GM21737 (cell line): ENCODE measurements at regions not wholly inside any gene's neighbourhood (a gene's known extent, or its start where the extent isn't known, plus 50 kb on each side); places are given as distances from the start of the nearest gene placed in this dataset.
"Not testable (repeated sequence)": the region's sequence is repeated elsewhere in the genome, so short reads cannot be mapped to it uniquely, and the experiment has no call there.

ENCODE experiments used
- ATAC-seq: cut with Tn5 transposase; IDR thresholded peaks from one replicate; pipeline ENCODE4 v1.9.1; 2021; ENCODE audit warnings: mild to moderate bottlenecking, moderate library complexity; ENCODE audit not compliant: unreplicated experiment

GRCh38 chr5:143543358-143544255, 140.1 kb upstream of the NR3C1 start:
- ATAC-seq: no peak

GRCh38 chr5:143542798-143543144, 139.3 kb upstream of the NR3C1 start:
- ATAC-seq: no peak

- ATAC-seq: no peak
Measured at GRCh38 chr5:143541943-143542797, 138.7 kb upstream of the NR3C1 start.

GRCh38 chr5:143539742-143540141, 136.3 kb upstream of the NR3C1 start:
- no peak for ATAC-seq

- no peak for ATAC-seq
Measured at GRCh38 chr5:143537056-143537455, 133.6 kb upstream of the NR3C1 start.

GRCh38 chr5:143536364-143536763, 132.9 kb upstream of the NR3C1 start:
- no peak for ATAC-seq

GRCh38 chr5:143534761-143535154, 131.3 kb upstream of the NR3C1 start:
- ATAC-seq: no peak

GRCh38 chr5:143533978-143534760, 130.7 kb upstream of the NR3C1 start:
- ATAC-seq: no peak

- no peak for ATAC-seq
Measured at GRCh38 chr5:143533475-143533874, 130.0 kb upstream of the NR3C1 start.

GRCh38 chr5:143527808-143528207, 124.3 kb upstream of the NR3C1 start:
- no peak for ATAC-seq

- no peak for ATAC-seq
Measured at GRCh38 chr5:143525176-143525575, 121.7 kb upstream of the NR3C1 start.

GRCh38 chr5:143524338-143524945, 121.0 kb upstream of the NR3C1 start:
- ATAC-seq: no peak

- ATAC-seq: no peak
Measured at GRCh38 chr5:143521846-143522400, 118.4 kb upstream of the NR3C1 start.

- ATAC-seq: no peak
Measured at GRCh38 chr5:143521141-143521540, 117.7 kb upstream of the NR3C1 start.

- ATAC-seq: not testable (repeated sequence)
Measured at GRCh38 chr5:143519215-143519614, 115.7 kb upstream of the NR3C1 start.

GRCh38 chr5:143517824-143518223, 114.3 kb upstream of the NR3C1 start:
- ATAC-seq: not testable (repeated sequence)

- ATAC-seq: no peak
Measured at GRCh38 chr5:143516249-143516648, 112.8 kb upstream of the NR3C1 start.

GRCh38 chr5:143515829-143516228, 112.3 kb upstream of the NR3C1 start:
- no peak for ATAC-seq

- ATAC-seq: no peak
Measured at GRCh38 chr5:143514616-143515335, 111.3 kb upstream of the NR3C1 start.

- ATAC-seq: no peak
Measured at GRCh38 chr5:143513720-143514119, 110.2 kb upstream of the NR3C1 start.
